Kasumi-1 (cell line): ENCODE measurements at regions not wholly inside any gene's neighbourhood (a gene's known extent, or its start where the extent isn't known, plus 50 kb on each side); places are given as distances from the start of the nearest gene placed in this dataset.

ENCODE experiments used
- DNase-seq, 2 experiments: peaks; one replicate each; lab custom pipeline; 2025; lab: John Stamatoyannopoulos, UW

- no peak for DNase-seq
Measured at GRCh38 chr2:234835738-234836137, 116.1 kb upstream of the SH3BP4 start.

- no peak for DNase-seq
Measured at GRCh38 chr2:234834228-234834923, 117.4 kb upstream of the SH3BP4 start.

- DNase-seq: no peak
Measured at GRCh38 chr2:234830853-234831252, 121.0 kb upstream of the SH3BP4 start.

GRCh38 chr2:234829074-234829455, 122.8 kb upstream of the SH3BP4 start:
- no peak for DNase-seq

GRCh38 chr2:234828382-234829073, 123.3 kb upstream of the SH3BP4 start:
- no peak for DNase-seq

- DNase-seq: no peak
Measured at GRCh38 chr2:234827096-234827860, 124.5 kb upstream of the SH3BP4 start.

- no peak for DNase-seq
Measured at GRCh38 chr2:234826681-234827080, 125.1 kb upstream of the SH3BP4 start.

- DNase-seq: no peak
Measured at GRCh38 chr2:234825616-234826015, 126.2 kb upstream of the SH3BP4 start.

- no peak for DNase-seq
Measured at GRCh38 chr2:234823877-234824376, 127.9 kb upstream of the SH3BP4 start.

GRCh38 chr2:234823196-234823876, 128.5 kb upstream of the SH3BP4 start:
- DNase-seq: no peak

- DNase-seq: no peak
Measured at GRCh38 chr2:234821946-234822475, 129.8 kb upstream of the SH3BP4 start.

- no peak for DNase-seq
Measured at GRCh38 chr2:234818937-234819336, 132.9 kb upstream of the SH3BP4 start.

GRCh38 chr2:234816491-234816890, 135.3 kb upstream of the SH3BP4 start:
- DNase-seq: no peak

GRCh38 chr2:234816056-234816455, 135.8 kb upstream of the SH3BP4 start:
- DNase-seq: no peak

GRCh38 chr2:234814374-234814773, 137.4 kb upstream of the SH3BP4 start:
- DNase-seq: no peak

GRCh38 chr2:234812851-234813250, 139.0 kb upstream of the SH3BP4 start:
- DNase-seq: no peak

GRCh38 chr2:234808907-234809306, 142.9 kb upstream of the SH3BP4 start:
- DNase-seq: no peak

GRCh38 chr2:234806818-234807217, 145.0 kb upstream of the SH3BP4 start:
- DNase-seq: no peak

- DNase-seq: no peak
Measured at GRCh38 chr2:234805836-234806235, 146.0 kb upstream of the SH3BP4 start.

GRCh38 chr2:234804704-234805103, 147.1 kb upstream of the SH3BP4 start:
- DNase-seq: no peak

- DNase-seq: no peak
Measured at GRCh38 chr2:234802845-234803171, 149.0 kb upstream of the SH3BP4 start.
